HG03060 (cell line): ENCODE measurements at regions not wholly inside any gene's neighbourhood (a gene's known extent, or its start where the extent isn't known, plus 50 kb on each side); places are given as distances from the start of the nearest gene placed in this dataset.
"Not testable (repeated sequence)": the region's sequence is repeated elsewhere in the genome, so short reads cannot be mapped to it uniquely, and the experiment has no call there.

Experiments
- ATAC-seq: cut with Tn5 transposase; IDR thresholded peaks from one replicate; pipeline ENCODE4 v1.9.1; 2021; ENCODE audit warnings: low read depth, moderate number of reproducible peaks; ENCODE audit not compliant: unreplicated experiment

DNA sequence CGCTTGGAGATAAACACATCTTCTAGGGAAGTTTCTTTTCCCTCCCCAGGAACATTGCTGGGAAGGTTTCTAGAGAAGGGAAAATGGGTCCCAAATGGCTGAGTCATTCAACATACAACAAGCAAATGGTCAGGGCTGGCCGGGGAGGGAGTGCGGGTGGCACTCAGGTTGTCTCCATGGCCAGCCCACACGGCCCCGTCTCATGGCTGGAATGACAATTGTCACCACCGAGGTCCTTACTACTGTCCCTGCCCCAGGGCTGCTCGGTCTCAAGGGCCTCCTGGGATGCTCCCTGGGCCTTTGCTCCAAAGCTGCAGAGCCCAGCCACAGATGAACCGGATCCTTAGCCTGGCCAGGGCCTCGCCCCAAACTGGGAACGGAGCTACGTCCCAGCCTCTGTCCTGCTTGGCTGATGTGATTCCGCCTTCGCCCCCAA is 121.9 kb downstream of the FGF18 start:
- no peak for ATAC-seq

DNA sequence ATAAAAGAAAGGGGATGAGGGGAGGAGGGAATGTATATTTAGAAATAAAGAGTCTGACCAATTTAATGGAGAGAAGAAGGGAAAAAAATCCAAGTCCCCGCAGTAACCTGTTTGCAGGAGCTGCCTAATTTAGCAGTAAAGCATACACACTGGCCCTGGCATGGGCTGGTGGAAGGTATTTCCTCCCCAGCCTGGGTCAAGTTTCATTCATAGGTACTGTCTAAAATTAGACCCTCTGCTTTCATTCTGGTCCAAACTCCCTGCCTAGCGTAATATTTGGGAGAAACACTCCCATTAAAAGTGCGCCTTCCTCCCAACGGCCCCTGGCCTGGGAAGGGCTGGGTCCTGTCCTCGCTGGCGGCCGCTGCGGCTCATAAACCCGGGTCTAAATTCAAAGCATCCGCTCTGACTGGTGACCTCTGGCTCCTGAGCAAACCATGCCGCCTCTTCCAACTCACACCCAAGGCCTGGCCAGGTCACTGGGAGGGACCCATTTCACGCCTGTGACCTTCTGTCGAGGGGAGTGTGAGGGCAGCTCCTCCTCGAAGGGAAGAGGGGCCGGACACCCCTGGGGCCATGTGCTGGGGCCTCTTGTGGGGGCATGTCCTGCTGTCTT is 123.2 kb downstream of the FGF18 start:
- no peak for ATAC-seq

DNA sequence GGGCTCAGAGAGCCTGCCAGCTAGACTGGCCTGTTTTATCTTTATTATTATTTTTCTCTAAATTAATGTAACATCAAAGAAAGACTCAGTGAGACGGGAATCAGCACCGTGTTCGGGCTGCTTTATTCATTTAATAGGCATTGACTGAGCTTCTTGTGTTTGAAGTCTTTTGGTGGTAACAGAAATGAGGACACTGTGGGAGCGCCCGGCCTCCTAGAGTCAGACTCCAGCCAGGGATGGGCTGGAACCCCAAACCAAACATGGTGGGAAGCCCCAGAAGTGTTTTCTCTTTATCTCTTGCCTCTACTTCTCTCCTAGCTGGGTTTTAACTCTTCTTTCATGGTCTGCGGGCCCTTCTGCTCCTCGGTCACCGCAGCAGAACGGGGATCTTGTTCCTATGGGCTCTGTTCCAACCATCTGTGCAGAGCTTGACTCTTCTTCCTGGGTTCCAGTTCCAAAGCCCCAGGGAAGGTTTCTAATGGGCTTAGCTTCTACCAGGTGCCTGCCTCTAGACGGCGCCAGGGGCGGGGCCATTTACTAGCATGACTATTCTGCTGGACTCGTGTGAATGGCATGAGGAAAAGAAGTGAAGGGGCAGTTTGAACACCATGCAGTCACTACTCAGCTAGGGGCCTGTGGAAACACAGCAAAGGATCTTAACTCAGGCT is 123.8 kb downstream of the FGF18 start:
- ATAC-seq, result no peak

DNA sequence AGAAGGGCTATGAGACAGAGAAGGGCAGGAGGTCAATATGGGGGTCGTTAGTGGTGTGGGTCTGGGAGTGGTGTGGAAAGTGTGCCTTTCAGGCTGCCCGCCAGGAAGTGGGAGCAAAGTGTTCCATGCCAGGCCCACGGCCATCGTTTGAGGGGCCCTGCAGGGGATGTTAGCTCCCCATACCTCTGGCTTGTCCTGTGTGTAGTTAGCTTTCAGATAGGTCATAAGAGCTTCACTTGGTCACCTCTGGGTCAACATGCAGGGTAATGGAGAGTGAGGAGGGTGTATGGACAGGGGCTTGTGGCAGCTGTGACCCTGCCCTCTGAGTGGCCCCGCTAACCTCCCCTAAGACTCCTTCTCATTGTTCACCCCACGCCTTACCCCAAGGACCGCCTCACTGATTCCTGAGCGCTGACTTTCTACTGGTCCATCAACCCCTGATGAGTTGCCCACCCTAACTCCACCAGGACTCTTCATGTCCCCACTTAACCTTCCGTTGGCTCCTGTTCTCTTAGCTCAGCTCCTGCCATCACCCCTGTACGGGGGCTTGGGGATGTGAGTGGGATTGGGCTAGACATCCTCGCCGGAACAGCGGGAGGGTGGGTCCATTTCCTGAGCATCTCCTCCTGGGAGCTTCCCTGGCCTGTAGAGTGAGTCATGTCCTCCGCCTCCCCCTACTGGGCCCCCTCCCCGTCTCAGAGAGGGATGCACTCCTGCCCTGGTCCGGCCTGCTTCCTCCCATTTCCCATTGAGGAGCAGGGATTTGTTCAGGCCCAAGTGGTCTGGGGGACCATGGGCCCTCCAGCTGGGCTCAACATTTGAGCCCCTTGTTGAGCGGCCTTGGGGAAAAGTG is 125.7 kb downstream of the FGF18 start:
- ATAC-seq, result no peak

DNA sequence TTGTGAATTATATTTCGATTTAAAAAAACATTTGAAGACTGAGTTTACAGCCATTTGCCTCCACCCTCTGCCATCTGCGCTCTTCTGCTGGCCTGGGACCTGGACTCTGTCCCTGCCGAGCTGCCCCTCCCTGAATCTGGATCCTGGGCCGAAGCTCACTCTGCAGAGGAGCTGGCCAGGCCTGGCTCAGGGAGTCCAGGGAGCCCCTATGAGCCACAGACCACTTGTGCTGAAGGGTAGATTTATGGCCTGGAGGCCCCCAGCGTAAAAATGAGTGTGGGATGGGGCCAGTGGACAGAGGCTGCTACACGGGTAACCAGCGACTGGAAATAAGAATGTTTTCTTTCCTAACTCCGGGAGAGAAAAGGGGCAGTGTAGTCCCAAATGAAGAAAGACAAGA is 129.8 kb downstream of the FGF18 start:
- no peak for ATAC-seq

DNA sequence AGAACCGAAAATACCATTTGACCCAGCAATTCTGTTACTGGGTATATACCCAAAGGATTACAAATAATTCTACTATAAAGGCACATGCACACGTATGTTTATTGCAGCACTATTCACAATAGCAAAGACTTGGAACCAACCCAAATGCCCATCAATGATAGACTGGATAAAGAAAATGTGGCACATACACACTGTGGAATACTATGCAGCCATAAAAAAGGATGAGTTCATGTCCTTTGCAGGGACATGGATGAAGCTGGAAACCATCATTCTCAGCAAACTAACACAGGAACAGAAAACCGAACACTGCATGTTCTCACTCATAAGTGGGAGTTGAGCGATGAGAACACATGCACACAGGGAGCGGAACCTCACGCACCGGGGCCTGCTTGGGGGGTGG is 134.4 kb downstream of the FGF18 start:
- not testable (repeated sequence) for ATAC-seq

DNA sequence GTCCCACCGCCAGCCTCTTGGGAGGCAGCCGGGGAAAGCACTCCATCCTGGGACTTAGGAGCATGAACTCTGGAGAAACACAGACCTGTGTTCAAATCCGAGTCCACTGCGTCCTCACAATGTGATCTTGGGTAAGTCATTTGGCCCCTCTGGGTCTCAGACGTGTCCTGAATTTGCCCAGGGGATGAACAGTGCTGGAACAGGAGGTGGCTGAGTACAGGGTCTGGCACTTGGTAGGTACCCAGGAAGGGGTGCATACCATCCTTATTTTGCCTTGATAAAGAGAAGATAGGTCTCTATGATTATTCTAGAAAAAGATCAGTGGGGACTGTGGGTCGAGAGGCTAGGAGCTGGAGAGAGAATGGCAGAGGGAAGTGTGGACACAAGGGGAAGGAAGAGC is 135.7 kb downstream of the FGF18 start:
- no peak for ATAC-seq

DNA sequence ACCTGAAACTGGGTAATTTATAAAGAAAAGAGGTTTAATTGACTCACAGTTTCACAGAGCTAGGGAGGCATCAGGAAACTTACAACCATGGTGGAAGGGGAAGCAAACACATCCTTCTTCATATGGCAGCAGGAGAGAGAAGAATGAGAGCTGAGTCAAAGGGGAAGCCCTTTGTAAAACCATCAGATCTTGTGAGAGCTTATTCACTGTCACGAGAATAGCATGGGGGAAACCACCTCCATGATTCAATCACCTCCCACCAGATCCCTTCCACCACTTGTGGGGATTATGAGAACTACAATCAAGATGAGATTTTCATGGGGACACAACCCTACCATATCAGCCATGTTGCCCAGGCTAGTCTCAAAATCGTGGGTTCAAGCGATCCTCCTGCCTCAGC is 143.4 kb downstream of the FGF18 start:
- ATAC-seq, result no peak

DNA sequence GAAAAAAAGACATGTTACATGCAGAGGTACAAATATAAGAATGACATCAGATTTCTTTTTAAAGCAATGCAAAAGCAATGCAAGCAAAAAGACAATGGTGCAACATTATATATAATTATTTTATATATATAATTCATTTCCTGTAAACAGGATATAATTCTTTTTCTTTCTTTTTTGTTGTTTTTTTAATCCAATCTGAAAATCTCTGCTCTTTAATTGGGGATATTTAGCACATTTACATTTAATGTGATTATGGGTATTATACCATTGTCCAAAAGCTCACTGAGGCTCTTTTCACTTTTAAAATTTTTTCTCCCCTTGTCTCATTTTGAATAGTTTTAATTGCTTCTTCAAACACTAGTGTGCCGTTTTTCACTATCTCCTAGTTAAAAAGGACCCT is 148.9 kb downstream of the FGF18 start:
- ATAC-seq, result no peak

DNA sequence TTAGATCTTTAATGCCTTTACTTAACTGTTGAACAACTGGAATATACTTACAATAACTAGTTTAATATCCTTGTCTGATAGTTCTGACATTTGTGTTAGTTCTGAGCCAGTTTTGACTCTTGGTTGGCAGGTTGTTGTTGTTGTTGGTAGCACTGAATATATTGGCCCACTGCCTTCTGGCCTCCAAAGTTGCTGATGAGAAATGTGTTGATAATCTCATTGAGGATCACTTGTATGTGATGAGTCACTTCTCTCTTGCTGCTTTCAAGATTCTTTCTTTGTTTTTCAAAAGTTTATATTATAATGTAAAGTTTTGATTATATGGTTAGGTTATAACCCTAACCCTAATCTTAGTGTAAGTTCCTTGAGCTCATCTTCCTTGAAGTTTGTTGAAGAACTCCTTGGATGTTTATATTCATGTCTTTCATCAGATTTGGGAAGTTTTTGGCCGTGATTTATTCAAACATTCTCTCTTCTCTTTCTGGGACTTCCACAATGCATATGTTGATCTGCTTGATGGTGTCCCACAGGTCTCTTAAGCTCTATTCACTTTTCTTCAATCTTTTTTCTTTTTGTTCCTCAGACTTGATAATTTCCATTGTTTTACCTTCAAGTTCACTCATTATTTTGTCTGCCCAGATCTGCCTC is 149.7 kb downstream of the FGF18 start:
- no peak for ATAC-seq

DNA sequence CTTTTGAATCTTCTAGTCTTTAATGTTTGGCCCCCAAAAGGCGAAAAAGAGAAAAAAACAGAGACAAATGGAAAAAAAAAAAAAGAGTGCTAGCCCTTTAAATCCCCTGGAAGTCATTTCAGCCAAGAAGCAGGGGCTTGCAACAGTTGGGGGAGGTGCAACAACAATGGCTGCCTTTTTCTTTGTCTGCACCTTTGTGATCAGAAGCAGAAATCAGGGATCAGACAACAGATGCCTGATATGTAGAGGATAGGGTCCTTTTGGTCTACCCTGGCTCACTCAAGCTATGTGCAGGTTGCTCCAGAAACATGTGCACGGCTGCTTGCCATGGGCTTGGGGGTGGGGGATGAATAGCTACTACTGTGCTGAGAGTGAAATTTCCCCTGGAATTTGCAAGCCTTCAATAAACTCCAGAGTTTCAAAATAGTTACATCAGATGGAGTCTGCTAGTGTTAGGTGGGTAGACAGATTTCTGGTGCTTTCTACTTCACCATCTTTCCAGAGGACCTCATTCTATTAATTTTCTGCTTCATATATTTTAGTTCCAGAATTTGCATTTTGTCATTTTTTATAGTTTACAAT is 150.9 kb downstream of the FGF18 start:
- no peak for ATAC-seq

DNA sequence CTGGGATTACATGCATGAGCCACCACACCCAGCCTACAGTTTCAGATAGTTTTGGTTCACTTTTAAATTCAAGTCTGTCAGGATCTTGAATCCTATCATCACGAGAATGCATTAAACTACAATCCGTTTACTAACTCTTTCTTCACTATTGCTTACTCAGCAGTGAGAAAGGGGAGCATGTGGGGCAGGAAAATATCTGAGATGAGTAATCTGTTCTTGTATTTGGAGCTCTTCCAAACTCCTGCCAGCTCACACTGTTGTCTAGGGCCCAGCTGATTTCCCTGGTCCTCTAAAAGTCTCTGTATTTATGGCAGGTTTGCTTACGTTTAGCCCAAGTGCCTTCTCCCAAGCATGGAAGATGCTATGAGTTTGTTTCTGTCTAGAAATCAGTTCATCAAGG is 152.2 kb downstream of the FGF18 start:
- no peak for ATAC-seq

DNA sequence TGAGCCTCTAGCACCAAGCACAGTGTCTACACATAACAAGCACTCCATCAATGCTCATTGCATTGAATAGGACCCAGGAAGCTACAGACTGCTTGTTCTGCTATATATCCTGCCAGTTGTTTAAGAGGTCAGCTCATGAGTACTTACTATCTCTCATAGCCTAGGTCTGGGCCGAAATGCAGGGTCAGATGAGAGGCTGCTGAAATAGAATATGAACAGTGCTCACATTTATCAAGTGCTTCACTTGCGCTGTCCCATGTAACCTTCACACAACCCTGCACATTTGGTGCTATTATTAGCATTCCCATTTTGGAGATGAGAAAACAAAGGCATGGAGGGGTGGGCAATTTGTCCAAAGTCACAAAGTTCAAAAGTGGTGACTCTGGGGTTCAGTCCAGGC is 153.6 kb downstream of the FGF18 start:
- no peak for ATAC-seq

DNA sequence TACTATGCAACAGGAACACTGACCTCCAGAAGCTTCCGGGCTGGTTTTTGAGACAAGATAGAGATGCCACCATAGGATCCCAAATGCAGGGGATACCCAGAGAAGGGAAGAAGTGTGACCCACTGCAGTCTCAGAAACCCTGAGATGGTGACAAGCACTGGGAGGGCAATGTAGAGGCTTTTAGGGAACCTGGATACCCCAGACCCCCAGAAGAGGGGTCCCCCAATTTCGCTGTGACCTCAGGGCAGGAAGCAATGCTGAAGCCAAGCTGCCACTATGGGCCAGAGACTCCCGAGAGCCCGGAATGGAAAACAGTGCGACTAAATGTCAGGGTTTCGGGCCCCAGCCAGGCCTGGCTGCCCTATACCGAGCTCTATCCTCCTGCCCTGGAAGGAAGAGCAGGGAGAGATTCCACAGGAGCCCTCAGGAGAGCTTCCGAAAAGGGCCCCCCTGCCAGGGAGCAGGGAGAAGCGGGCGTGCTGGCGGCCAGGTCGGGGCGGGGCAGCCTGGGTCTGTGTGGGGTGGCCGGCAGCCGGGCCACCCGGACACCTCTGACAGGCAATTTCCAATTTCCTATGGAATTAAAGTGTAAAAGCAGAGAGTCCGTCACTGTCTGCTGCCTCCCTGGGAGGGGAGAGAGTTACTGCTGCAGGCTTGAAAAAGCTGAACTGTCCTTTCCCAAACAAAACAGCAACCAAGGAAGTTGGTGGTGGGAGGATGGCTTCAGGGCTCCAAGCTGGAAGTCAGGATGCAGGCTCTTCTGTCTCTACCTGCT is 154.2 kb downstream of the FGF18 start:
- ATAC-seq, result no peak

DNA sequence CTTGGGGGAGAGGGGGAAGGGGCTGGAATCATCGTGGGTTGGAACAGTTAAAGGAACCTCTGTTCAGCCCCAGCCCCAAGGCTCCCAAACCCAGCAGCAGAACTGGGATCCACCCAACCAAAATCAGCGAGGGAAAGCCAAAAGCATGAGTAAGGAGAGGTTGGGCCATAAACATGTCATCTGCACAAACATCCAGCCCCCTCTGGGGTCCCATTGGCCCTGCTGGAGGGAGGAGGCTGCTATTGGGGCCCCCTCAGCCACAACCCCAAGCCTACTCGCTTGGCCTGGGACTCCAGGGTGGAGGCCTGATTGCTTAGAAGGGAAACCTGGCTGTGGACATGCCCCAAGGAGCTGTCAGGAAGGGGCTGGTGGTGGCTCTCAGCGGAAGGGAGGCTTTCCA is 154.9 kb downstream of the FGF18 start:
- no peak for ATAC-seq

DNA sequence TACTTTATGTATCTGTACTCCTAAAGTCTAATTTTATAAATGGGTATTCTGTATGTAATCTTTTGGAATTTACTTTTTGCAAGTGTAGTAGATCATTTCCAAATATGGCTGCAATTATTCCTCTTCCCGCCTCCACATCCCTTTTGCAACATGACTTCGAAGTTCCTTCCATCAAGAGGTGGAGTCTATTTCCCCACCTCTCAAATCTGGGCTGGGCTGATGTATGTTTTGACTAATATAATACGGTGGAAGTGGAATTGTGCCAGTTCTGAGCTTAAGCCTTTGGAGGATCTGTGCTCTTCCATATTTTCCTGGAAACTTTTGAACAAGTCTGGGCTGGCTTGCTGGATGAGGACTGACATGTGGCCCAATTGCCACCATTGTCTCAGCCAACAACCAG is 155.9 kb downstream of the FGF18 start:
- ATAC-seq, result no peak

DNA sequence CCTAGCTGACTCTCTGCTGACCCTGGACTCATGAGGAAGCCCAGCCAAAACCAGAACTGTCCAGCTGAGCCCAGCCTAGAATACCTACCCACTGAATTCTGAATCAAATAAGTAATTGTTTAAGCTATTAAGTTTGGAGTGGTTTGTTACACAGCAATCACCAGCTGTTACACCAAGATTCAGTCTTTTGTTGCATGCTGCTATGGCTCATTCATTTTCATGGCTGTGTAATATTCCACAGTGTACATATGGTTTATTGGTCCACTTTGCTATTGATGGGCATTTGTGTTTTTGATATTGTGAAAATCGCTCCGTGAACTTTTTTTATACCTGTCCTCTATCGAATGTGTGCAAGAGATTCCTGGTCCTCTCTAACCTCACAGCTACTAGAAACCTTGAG is 156.4 kb downstream of the FGF18 start:
- no peak for ATAC-seq

DNA sequence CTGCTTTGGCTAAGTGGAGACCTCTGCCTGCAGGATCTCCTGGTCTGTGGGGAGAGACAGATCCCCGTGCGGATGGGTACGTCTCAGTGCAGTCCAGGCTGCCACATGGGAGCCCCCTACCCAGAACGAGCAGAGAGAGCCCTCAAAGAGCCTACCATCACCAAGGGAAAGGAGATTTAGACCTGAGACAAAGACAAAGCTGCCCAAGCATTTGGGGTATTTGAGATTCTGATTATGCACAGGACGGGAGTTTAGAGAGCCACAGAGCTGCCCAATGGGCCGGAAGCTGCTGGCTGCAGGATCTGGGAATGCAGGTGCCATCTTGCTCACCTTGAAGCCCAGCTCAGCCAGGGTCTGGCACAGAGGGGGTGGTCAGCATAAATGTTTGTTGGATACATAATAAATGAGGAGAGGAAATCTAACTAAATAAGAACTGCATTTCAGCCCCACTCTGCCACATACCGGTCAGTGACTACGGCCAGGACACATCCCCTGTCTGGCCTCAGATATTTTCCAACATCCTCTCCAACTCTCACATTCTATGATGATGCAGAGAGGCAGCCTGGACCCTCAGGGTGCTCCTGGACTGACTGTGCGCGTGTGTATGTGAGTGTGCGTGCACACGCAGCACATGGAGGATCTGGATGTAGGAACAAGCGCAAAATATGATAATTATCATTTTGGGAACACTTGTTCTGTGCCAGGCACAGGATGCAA is 157.8 kb downstream of the FGF18 start:
- ATAC-seq, result no peak

DNA sequence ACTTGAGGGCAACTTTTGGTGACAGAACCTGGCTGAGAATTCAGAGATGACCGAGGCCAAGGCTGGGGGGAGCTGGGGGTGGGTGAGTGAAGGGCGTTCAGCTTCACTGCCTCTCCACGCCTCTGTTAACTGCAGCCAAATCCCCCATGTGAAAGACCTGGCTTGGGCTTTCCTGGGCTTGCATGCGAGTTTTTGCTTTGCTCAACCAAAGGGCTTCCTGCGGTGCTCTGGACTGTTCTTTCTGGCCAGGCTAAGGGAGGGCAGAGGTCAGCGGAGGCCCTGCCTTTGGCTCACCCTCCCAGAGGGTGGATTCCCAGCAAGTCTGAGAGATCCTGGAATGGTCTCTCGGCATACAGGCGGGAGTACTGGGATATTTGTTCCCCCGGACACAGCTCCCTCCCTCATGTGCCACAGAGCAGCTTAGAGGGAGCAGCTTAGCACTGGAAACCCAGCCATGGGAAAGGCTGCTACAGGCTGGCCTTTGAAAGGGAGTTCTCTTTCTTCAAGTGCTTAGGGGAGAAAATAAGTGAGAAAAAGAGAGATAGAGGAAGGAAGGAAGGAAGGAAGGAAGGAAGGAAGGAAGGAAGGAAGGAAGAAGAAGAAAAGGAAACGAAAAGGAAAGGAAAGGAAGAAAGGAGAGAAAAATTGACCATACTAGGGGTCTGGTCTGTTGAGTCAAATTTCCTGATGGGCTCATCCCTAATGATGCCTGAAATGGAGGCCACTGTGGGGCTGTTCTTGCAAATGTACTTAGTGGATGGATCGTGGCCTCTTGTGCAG is 158.8 kb downstream of the FGF18 start:
- ATAC-seq, result no peak
